ENCODE measurements at regions not wholly inside any gene's neighbourhood (a gene's known extent, or its start where the extent isn't known, plus 50 kb on each side); places are given as distances from the start of the nearest gene placed in this dataset.

- Histone ChIP-seq H3K23me2 (ENCODE audit: low read depth, low read length) (no peaks in the 10 kb centered on the region), H2BK5ac (ENCODE audit: low read depth, low read length) (no peak overlapping the region), H2BK120ac (replicated peaks; ENCODE audit: low read depth, low read length) (no peak overlapping the region), H3K9ac (replicated peaks in 1 of 4; ENCODE audit: extremely low read depth in 1 of 4, low read depth in 3 of 4, low read length in 3 of 4) (no peak overlapping the region), H2AK5ac (ENCODE audit: low read depth, low read length) (no peak overlapping the region), H3K27me3 (replicated peaks in 1 of 4; ENCODE audit: control insufficient read depth in 3 of 4, extremely low read depth in 1 of 4, insufficient read depth in 3 of 4, low read length in 3 of 4) (no peaks in the 10 kb centered on the region; a peak in 1 of 7 replicates), H2BK15ac (ENCODE audit: low read length) (no peak overlapping the region), H3K18ac (ENCODE audit: extremely low read depth, low read length) (no peak overlapping the region), H4K20me1 (replicated peaks in 1 of 2; ENCODE audit: control insufficient read depth in 1 of 2, insufficient read depth in 2 of 2, low read length in 2 of 2) (no peaks in the 10 kb centered on the region), H3K14ac (ENCODE audit: insufficient read length) (no peak overlapping the region), H3K4me1 (replicated peaks in 1 of 4; ENCODE audit: control insufficient read depth in 3 of 4, insufficient read depth in 4 of 4, low read length in 3 of 4) (no peaks in the 10 kb centered on the region), H3K36me3 (ENCODE audit: control insufficient read depth in 2 of 4, insufficient read depth in 4 of 4, low read length in 3 of 4) (no peaks in the 10 kb centered on the region), H3K79me1 (ENCODE audit: low read depth, low read length) (no peaks in the 10 kb centered on the region), H3K79me2 (ENCODE audit: control insufficient read depth in 1 of 2, insufficient read depth in 2 of 2, low read length in 2 of 2) (no peaks in the 10 kb centered on the region), H3K23ac (ENCODE audit: insufficient read length) (no peak overlapping the region), H3K27ac (ENCODE audit: low read depth, low read length) (no peak overlapping the region), H3K56ac (replicated peaks; ENCODE audit: insufficient read length, low read depth, low read length) (no peak overlapping the region), H2AFZ (ENCODE audit: low read length) (no peak overlapping the region), H4K91ac (replicated peaks; ENCODE audit: insufficient read length, low read length) (no peak overlapping the region), H3K9me3 (ENCODE audit: insufficient read depth in 2 of 2, low read depth in 1 of 2, low read length in 1 of 2) (no peaks in the 10 kb centered on the region), H3K4me2 (ENCODE audit: insufficient read depth in 1 of 2, low read depth in 2 of 2, low read length in 2 of 2) (no peak overlapping the region), H4K8ac (ENCODE audit: extremely low read depth, insufficient read depth, low read length) (no peak overlapping the region), H3K4me3 (ENCODE audit: extremely low read depth in 1 of 4, insufficient read depth in 2 of 4, low read depth in 3 of 4, low read length in 4 of 4) (no peak overlapping the region), H2BK20ac (ENCODE audit: low read length) (no peak overlapping the region), H2BK12ac (ENCODE audit: low read depth, low read length) (no peak overlapping the region), H3K4ac (replicated peaks; ENCODE audit: insufficient read length, low read depth, low read length) (no peak overlapping the region), H4K5ac (ENCODE audit: insufficient read length, low read depth, low read length) (no peak overlapping the region)
- FAIRE-seq (no peak), DNase-seq (ENCODE audit: low read depth in 1 of 2, low spot score in 2 of 2) (no peak)
- POLR2A ChIA-PET (ENCODE audit: partially characterized antibody) = no interaction called here
- CTCF ChIA-PET (ENCODE audit: partially characterized antibody) = interaction anchor here (0.8 kb wide), 1 partner anchor 410 kb away, joined by 4 read pairs; no protein-coding TSS in a partner anchor
- 95% methylated on average over 3 of the region's 3 CpGs; no CpG with 5 or more reads in 1 of the 2 experiments for WGBS, 2 experiments (ENCODE audit: extremely low coverage in 1 of 2, insufficient coverage in 1 of 2, insufficient read length in 1 of 2, insufficient replicate concordance in 2 of 2, low coverage in 1 of 2, low lambda C conversion rate in 2 of 2, missing lambda C conversion rate in 1 of 2)
- TF ChIP-seq NANOG (IDR thresholded peaks at IDR 0.05; ENCODE audit: insufficient read depth, low read depth, low read length, poor library complexity, severe bottlenecking) (no peak), BACH1 (IDR thresholded peaks at IDR 0.05; ENCODE audit: low read length) (no peak), FOSL1 (IDR thresholded peaks at IDR 0.05; ENCODE audit: insufficient read depth, low read depth, low read length) (no peak), SUZ12 (IDR thresholded peaks at IDR 0.05; ENCODE audit: low read length) (no peak), HDAC6 (IDR thresholded peaks at IDR 0.05; ENCODE audit: low read depth, low read length) (no peak), RNF2 (IDR thresholded peaks at IDR 0.05; ENCODE audit: borderline replicate concordance, low read depth, low read length, missing control alignments, poor library complexity, severe bottlenecking) (no peak), JUND (IDR thresholded peaks at IDR 0.05; ENCODE audit: low read length) (no peak), EZH2 (IDR thresholded peaks at IDR 0.05; ENCODE audit: low read depth, low read length, severe bottlenecking) (no peak), SIRT6 (IDR thresholded peaks at IDR 0.05; ENCODE audit: low read length) (no peak), TBP (IDR thresholded peaks at IDR 0.05; ENCODE audit: low read depth, low read length) (no peak), PHF8 (conservative IDR thresholded peaks at IDR 0.05; ENCODE audit: low read depth, low read length) (no peak), TAF1 (IDR thresholded peaks at IDR 0.05; ENCODE audit: low read depth, low read length) (no peak), HDAC2 (IDR thresholded peaks at IDR 0.05; ENCODE audit: borderline replicate concordance in 1 of 2, low read depth in 2 of 2, low read length in 2 of 2) (no peak), POLR2AphosphoS5 (IDR thresholded peaks at IDR 0.05; ENCODE audit: low read depth, low read length) (no peak), RBBP5 (IDR thresholded peaks at IDR 0.05; ENCODE audit: borderline replicate concordance, low read depth, low read length) (no peak)
Measured at GRCh38 chr1:184253921-184254320, 132.9 kb upstream of the C1orf21 start.
